ENCODE measurements at regions not wholly inside any gene's neighbourhood (a gene's known extent, or its start where the extent isn't known, plus 50 kb on each side); places are given as distances from the start of the nearest gene placed in this dataset.

- Histone ChIP-seq H3K9me3 (ENCODE audit: control insufficient read depth in 1 of 2, low read length in 2 of 2) (no peaks in the 10 kb centered on the region), H3K36me3 (ENCODE audit: control insufficient read depth in 1 of 2, insufficient read depth in 2 of 2, low read length in 2 of 2) (no peaks in the 10 kb centered on the region), H3K4me1 (ENCODE audit: control insufficient read depth in 1 of 2, insufficient read depth in 2 of 2, low read length in 2 of 2) (no peaks in the 10 kb centered on the region), H3K27me3 (ENCODE audit: control insufficient read depth in 1 of 2, insufficient read depth in 2 of 2, low read length in 2 of 2) (no peaks in the 10 kb centered on the region), H3K9ac (ENCODE audit: low read depth in 1 of 2, low read length in 2 of 2) (no peak overlapping the region), H3K4me3 (ENCODE audit: low read depth in 1 of 2, low read length in 2 of 2) (no peak overlapping the region), H3K27ac (ENCODE audit: low read depth, low read length) (no peak overlapping the region)
These were observed 73.6 kb upstream of the RND3 start for GRCh38 chr2:150561076-150561475.

- H3K4me3 ChIP-seq (ENCODE audit: low read depth in 1 of 2, low read length in 2 of 2) = no peak overlapping the region
- no peaks in the 10 kb centered on the region for H3K27me3 ChIP-seq (ENCODE audit: control insufficient read depth in 1 of 2, insufficient read depth in 2 of 2, low read length in 2 of 2)
- no peaks in the 10 kb centered on the region for H3K36me3 ChIP-seq (ENCODE audit: control insufficient read depth in 1 of 2, insufficient read depth in 2 of 2, low read length in 2 of 2)
- H3K9me3 ChIP-seq (ENCODE audit: control insufficient read depth in 1 of 2, low read length in 2 of 2) = no peaks in the 10 kb centered on the region
- no peaks in the 10 kb centered on the region for H3K4me1 ChIP-seq (ENCODE audit: control insufficient read depth in 1 of 2, insufficient read depth in 2 of 2, low read length in 2 of 2)
- H3K9ac ChIP-seq (ENCODE audit: low read depth in 1 of 2, low read length in 2 of 2) = no peak overlapping the region
- no peak overlapping the region for H3K27ac ChIP-seq (ENCODE audit: low read depth, low read length)
These were observed 69.6 kb upstream of the RND3 start for GRCh38 chr2:150557020-150557600.

- Histone ChIP-seq H3K27me3 (ENCODE audit: control insufficient read depth in 1 of 2, insufficient read depth in 2 of 2, low read length in 2 of 2) (no peaks in the 10 kb centered on the region), H3K27ac (ENCODE audit: low read depth, low read length) (no peak overlapping the region), H3K36me3 (ENCODE audit: control insufficient read depth in 1 of 2, insufficient read depth in 2 of 2, low read length in 2 of 2) (no peaks in the 10 kb centered on the region), H3K4me3 (ENCODE audit: low read depth in 1 of 2, low read length in 2 of 2) (no peak overlapping the region), H3K9me3 (ENCODE audit: control insufficient read depth in 1 of 2, low read length in 2 of 2) (no peaks in the 10 kb centered on the region), H3K9ac (ENCODE audit: low read depth in 1 of 2, low read length in 2 of 2) (no peak overlapping the region), H3K4me1 (ENCODE audit: control insufficient read depth in 1 of 2, insufficient read depth in 2 of 2, low read length in 2 of 2) (no peaks in the 10 kb centered on the region)
These were observed 68.3 kb upstream of the RND3 start for GRCh38 chr2:150555611-150556356.

- Histone ChIP-seq H3K9ac (ENCODE audit: low read depth in 1 of 2, low read length in 2 of 2) (no peak overlapping the region), H3K9me3 (ENCODE audit: control insufficient read depth in 1 of 2, low read length in 2 of 2) (no peaks in the 10 kb centered on the region), H3K36me3 (ENCODE audit: control insufficient read depth in 1 of 2, insufficient read depth in 2 of 2, low read length in 2 of 2) (no peaks in the 10 kb centered on the region), H3K4me1 (ENCODE audit: control insufficient read depth in 1 of 2, insufficient read depth in 2 of 2, low read length in 2 of 2) (no peaks in the 10 kb centered on the region), H3K27ac (ENCODE audit: low read depth, low read length) (no peak overlapping the region), H3K27me3 (ENCODE audit: control insufficient read depth in 1 of 2, insufficient read depth in 2 of 2, low read length in 2 of 2) (no peaks in the 10 kb centered on the region), H3K4me3 (ENCODE audit: low read depth in 1 of 2, low read length in 2 of 2) (no peak overlapping the region)
These were observed 66.6 kb upstream of the RND3 start for GRCh38 chr2:150554046-150554445.

DNA sequence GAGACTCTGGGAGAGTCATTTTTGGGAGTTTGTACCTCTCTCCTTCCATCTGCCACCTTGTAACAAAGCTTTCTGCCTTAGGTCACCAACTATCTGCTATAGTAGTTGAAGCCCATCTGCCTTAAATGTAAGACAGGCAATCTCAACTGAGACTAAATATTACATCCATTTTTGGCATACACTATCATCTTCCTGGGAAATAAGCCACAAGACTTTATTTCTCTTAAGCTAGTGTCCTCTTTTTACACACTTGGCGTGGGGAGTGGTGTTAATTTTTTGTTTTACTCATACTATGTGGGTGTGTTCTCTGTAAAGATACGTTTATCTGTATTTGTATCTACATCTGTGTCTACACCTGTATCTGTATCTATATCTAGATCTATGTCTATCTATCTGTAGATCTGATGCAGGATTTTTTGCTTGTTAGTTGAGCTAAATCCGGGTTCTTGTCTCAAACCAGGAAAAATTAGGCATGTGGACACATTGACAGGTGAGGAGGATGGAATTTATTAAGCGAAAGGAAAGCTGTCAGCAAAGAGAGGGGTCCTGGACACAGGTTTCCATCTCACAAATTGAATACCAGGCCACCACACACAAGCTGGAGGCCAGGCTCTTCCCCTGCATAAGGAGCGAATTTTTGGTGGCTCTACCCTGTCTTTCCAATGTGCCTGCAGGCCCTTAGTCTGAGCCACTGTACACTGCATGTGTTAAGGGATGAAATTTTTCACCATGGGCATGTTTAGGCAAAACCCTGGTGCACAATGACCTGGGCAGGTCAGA lies 64.8 kb upstream of the RND3 start:
- no peaks in the 10 kb centered on the region for H3K36me3 ChIP-seq (ENCODE audit: control insufficient read depth in 1 of 2, insufficient read depth in 2 of 2, low read length in 2 of 2)
- H3K4me1 ChIP-seq (ENCODE audit: control insufficient read depth in 1 of 2, insufficient read depth in 2 of 2, low read length in 2 of 2) = no peaks in the 10 kb centered on the region
- no peak overlapping the region for H3K4me3 ChIP-seq (ENCODE audit: low read depth in 1 of 2, low read length in 2 of 2)
- H3K27me3 ChIP-seq (ENCODE audit: control insufficient read depth in 1 of 2, insufficient read depth in 2 of 2, low read length in 2 of 2) = no peaks in the 10 kb centered on the region
- no peak overlapping the region for H3K9ac ChIP-seq (ENCODE audit: low read depth in 1 of 2, low read length in 2 of 2)
- no peaks in the 10 kb centered on the region for H3K9me3 ChIP-seq (ENCODE audit: control insufficient read depth in 1 of 2, low read length in 2 of 2)
- no peak overlapping the region for H3K27ac ChIP-seq (ENCODE audit: low read depth, low read length)

GRCh38 chr2:150549381-150549780 lies 61.9 kb upstream of the RND3 start:
- no peaks in the 10 kb centered on the region for H3K9me3 ChIP-seq (ENCODE audit: control insufficient read depth in 1 of 2, low read length in 2 of 2)
- H3K4me3 ChIP-seq (ENCODE audit: low read depth in 1 of 2, low read length in 2 of 2) = no peak overlapping the region
- no peaks in the 10 kb centered on the region for H3K4me1 ChIP-seq (ENCODE audit: control insufficient read depth in 1 of 2, insufficient read depth in 2 of 2, low read length in 2 of 2)
- H3K9ac ChIP-seq (ENCODE audit: low read depth in 1 of 2, low read length in 2 of 2) = no peak overlapping the region
- no peak overlapping the region for H3K27ac ChIP-seq (ENCODE audit: low read depth, low read length)
- H3K27me3 ChIP-seq (ENCODE audit: control insufficient read depth in 1 of 2, insufficient read depth in 2 of 2, low read length in 2 of 2) = no peaks in the 10 kb centered on the region
- no peaks in the 10 kb centered on the region for H3K36me3 ChIP-seq (ENCODE audit: control insufficient read depth in 1 of 2, insufficient read depth in 2 of 2, low read length in 2 of 2)

GRCh38 chr2:150548527-150548926 lies 61.1 kb upstream of the RND3 start:
- Histone ChIP-seq H3K27me3 (ENCODE audit: control insufficient read depth in 1 of 2, insufficient read depth in 2 of 2, low read length in 2 of 2) (no peaks in the 10 kb centered on the region), H3K9me3 (ENCODE audit: control insufficient read depth in 1 of 2, low read length in 2 of 2) (no peaks in the 10 kb centered on the region), H3K4me3 (ENCODE audit: low read depth in 1 of 2, low read length in 2 of 2) (no peak overlapping the region), H3K9ac (ENCODE audit: low read depth in 1 of 2, low read length in 2 of 2) (no peak overlapping the region), H3K4me1 (ENCODE audit: control insufficient read depth in 1 of 2, insufficient read depth in 2 of 2, low read length in 2 of 2) (no peaks in the 10 kb centered on the region), H3K27ac (ENCODE audit: low read depth, low read length) (no peak overlapping the region), H3K36me3 (ENCODE audit: control insufficient read depth in 1 of 2, insufficient read depth in 2 of 2, low read length in 2 of 2) (no peaks in the 10 kb centered on the region)

- Histone ChIP-seq H3K9me3 (ENCODE audit: control insufficient read depth in 1 of 2, low read length in 2 of 2) (no peaks in the 10 kb centered on the region), H3K27me3 (ENCODE audit: control insufficient read depth in 1 of 2, insufficient read depth in 2 of 2, low read length in 2 of 2) (no peaks in the 10 kb centered on the region), H3K4me3 (ENCODE audit: low read depth in 1 of 2, low read length in 2 of 2) (no peak overlapping the region), H3K4me1 (ENCODE audit: control insufficient read depth in 1 of 2, insufficient read depth in 2 of 2, low read length in 2 of 2) (no peaks in the 10 kb centered on the region), H3K27ac (ENCODE audit: low read depth, low read length) (no peak overlapping the region), H3K36me3 (ENCODE audit: control insufficient read depth in 1 of 2, insufficient read depth in 2 of 2, low read length in 2 of 2) (no peaks in the 10 kb centered on the region), H3K9ac (ENCODE audit: low read depth in 1 of 2, low read length in 2 of 2) (no peak overlapping the region)
These were observed 58.4 kb upstream of the RND3 start for GRCh38 chr2:150545916-150546315.

- Histone ChIP-seq H3K27ac (ENCODE audit: low read depth, low read length) (no peak overlapping the region), H3K27me3 (ENCODE audit: control insufficient read depth in 1 of 2, insufficient read depth in 2 of 2, low read length in 2 of 2) (no peaks in the 10 kb centered on the region), H3K9me3 (ENCODE audit: control insufficient read depth in 1 of 2, low read length in 2 of 2) (no peaks in the 10 kb centered on the region), H3K36me3 (ENCODE audit: control insufficient read depth in 1 of 2, insufficient read depth in 2 of 2, low read length in 2 of 2) (no peaks in the 10 kb centered on the region), H3K9ac (ENCODE audit: low read depth in 1 of 2, low read length in 2 of 2) (no peak overlapping the region), H3K4me3 (ENCODE audit: low read depth in 1 of 2, low read length in 2 of 2) (no peak overlapping the region), H3K4me1 (ENCODE audit: control insufficient read depth in 1 of 2, insufficient read depth in 2 of 2, low read length in 2 of 2) (no peaks in the 10 kb centered on the region)
These were observed 57.3 kb upstream of the RND3 start for GRCh38 chr2:150544731-150545130.

GRCh38 chr2:150542692-150543091 lies 55.2 kb upstream of the RND3 start:
- H3K9me3 ChIP-seq (ENCODE audit: control insufficient read depth in 1 of 2, low read length in 2 of 2) = no peaks in the 10 kb centered on the region
- H3K36me3 ChIP-seq (ENCODE audit: control insufficient read depth in 1 of 2, insufficient read depth in 2 of 2, low read length in 2 of 2) = no peaks in the 10 kb centered on the region
- H3K27me3 ChIP-seq (ENCODE audit: control insufficient read depth in 1 of 2, insufficient read depth in 2 of 2, low read length in 2 of 2) = no peaks in the 10 kb centered on the region
- no peak overlapping the region for H3K9ac ChIP-seq (ENCODE audit: low read depth in 1 of 2, low read length in 2 of 2)
- no peak overlapping the region for H3K4me3 ChIP-seq (ENCODE audit: low read depth in 1 of 2, low read length in 2 of 2)
- H3K4me1 ChIP-seq (ENCODE audit: control insufficient read depth in 1 of 2, insufficient read depth in 2 of 2, low read length in 2 of 2) = no peaks in the 10 kb centered on the region
- H3K27ac ChIP-seq (ENCODE audit: low read depth, low read length) = no peak overlapping the region
